ENCODE measurements at regions not wholly inside any gene's neighbourhood (a gene's known extent, or its start where the extent isn't known, plus 50 kb on each side); places are given as distances from the start of the nearest gene placed in this dataset.
"Not testable (repeated sequence)": the region's sequence is repeated elsewhere in the genome, so short reads cannot be mapped to it uniquely, and the experiment has no call there.

DNA sequence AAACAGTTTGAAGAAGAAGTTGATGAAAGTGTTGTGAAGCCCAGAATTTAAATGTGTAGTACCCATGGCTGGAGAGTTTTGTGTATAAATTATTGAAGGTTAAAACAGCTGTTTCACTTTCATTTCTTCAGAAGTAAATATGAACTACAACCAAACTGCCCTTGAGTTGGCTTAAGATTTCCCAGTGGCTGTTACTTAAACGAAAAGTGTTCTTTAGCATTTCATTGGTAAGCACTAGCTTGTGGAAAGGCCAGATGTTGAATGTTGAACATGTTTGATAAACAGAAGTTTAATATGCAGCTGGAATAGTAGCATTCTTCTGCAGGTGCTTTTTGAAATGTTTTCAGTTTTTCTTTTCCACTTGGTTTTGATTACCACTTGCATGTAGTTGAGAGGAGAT is 83.2 kb upstream of the TNRC6B start:
- DNase-seq (no peak), ATAC-seq (ENCODE audit: poor library complexity) (no peak)
- intact Hi-C loops (cut with DNase I) = no loop called here

DNA sequence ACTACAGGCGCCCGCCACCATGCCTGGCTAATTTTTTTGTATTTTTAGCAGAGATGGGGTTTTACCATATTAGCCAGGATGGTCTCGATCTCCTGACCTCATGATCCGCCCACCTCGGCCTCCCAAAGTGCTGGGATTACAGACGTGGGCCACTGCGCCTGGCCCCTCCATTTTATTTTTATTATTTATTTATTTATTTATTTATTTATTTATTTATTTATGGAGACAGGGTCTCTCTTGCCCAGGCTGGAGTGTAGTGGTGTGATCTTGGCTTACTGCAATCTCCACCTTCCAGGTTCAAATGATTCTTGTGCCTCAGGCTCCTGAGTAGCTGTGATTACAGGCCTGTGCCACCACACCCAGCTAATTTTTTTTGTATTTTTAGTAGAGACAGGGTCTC is 77.8 kb upstream of the TNRC6B start:
- intact Hi-C loops (cut with DNase I); DNase-seq; ATAC-seq (ENCODE audit: poor library complexity): not testable (repeated sequence)

DNA sequence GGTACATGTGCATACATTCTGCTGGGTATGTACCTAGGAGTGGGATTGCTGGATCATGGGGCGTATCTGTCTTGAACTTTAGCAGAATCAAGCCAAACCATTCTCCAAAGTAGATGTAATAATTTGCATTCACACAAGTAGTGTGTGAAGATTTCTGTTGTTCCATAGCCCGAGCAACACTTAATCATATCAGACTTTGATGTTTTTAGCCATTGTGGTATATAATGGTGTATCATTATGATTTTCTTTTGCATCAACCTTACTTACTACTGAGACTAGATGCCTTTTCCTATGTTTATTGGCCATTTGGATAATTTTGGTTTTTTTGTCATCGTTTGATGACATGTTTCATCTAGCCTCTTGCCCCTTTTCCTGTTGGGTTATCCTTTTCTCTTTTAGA is 72.0 kb upstream of the TNRC6B start:
- ATAC-seq (ENCODE audit: poor library complexity) = no peak
- DNase-seq = no peak
- intact Hi-C loops (cut with DNase I) = no loop called here

DNA sequence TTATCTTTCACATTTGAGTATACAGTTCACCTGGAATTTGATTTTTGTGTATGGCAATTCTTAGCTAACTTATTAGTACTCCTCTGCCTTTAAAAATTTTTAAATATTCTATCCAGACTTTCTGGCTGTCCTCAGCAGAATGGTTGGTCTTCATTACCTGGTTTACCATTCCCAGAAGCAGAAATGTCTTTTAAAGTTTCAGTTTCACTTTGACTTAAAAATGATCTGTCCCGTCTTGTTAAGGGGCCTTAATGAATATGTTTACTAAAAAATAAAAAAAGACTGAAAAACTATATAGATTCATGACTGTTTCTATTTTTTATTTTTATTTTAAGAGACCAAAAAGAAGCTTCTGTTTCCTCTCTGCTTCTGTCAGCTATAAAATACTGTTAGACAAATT is 70.5 kb upstream of the TNRC6B start:
- no peak for ATAC-seq (ENCODE audit: poor library complexity)

DNA sequence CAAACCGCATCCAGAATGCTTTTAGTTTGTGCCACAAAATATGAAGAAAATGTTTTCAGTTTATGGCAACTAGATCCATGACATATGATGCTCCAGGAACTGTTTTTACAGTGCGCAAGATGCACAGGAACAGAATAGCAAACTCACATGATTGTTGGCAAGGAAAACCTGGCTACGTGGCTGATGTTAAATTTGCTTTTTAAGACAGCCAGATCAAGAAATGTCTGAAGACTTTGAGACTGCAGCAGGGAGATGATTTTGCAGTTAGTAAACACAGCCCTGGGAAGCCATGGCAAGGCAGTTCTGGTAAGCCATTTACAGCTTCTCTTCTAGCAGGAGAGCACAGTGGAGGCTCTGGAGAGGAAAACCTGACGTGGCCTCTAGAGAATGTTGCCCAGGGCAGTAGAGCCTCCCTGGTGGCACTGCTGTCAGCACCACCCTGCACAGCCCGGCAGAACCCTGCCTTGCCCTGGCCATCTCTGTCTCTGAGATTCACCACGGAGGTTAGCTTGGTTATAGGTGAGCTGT is 69.8 kb upstream of the TNRC6B start:
- ATAC-seq (ENCODE audit: poor library complexity) (peak; percentile 58), DNase-seq (no peak)
- intact Hi-C loops (cut with DNase I) = no loop called here

More for the DNA sequence above, 70.5 kb upstream of the TNRC6B start:
- intact Hi-C loops (cut with DNase I) = no loop called here
- DNase-seq = no peak

DNA sequence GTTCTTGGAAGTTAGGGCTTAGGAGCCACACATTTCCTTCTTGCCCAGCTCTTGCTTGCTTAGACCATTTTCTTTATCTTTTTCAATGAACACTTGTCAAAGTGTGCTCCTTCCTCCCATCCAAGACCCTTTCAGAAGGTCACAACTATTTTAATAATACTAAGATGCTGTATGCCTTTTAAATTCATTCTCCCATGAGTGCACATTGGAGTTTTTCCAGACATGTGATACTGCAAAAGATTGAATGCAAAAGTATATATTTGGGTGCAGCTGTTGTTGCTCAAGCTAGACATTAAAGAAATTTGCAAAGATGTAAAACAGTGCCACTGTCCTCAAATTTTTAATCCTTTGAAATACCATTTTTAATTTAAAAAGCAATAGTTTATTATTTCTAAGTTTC is 69.3 kb upstream of the TNRC6B start:
- intact Hi-C loops (cut with DNase I) = no loop called here

DNA sequence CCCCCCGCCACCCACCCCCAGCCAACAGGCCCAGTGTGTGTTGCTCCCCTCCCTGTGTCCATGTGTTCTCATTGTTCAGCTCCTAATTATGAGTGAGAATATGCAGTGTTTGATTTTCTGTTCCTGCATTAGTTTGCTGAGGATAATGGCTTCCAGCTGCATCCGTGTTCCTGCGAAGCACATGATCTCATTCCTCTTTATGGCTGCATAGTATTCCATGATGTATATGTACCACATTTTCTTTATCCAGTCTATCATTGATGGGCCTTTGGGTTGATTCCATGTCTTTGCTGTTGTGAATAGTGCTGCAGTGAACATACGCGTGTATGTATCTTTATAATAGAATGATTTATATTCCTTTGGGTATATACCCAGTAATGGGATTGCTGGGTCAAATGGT is 68.8 kb upstream of the TNRC6B start:
- ATAC-seq (ENCODE audit: poor library complexity); intact Hi-C loops (cut with DNase I); DNase-seq: not testable (repeated sequence)

More for the DNA sequence above, 69.3 kb upstream of the TNRC6B start:
- DNase-seq (no peak), ATAC-seq (ENCODE audit: poor library complexity) (no peak)

DNA sequence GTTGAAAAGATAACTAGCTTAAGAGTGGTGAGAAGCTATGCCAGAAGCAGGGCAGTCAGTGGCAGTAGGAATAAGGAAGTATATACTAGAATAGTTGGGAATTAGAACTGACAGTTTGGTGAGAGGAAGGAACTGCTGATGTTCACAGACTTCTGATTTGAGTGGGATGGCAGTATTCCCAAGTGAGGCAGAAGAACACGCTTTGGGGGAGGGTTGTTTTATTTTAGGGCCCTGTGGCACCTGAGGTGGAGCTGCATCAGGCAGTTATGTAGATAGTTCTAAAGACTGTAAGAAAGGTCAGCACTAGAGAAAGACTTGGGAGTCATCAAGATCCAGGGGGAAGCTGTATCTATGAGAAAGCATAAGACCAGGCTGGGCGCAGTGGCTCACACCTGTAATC is 66.3 kb upstream of the TNRC6B start:
- ATAC-seq (ENCODE audit: poor library complexity) = peak; percentile 23
- intact Hi-C loops (cut with DNase I) = no loop called here
- DNase-seq = no peak

DNA sequence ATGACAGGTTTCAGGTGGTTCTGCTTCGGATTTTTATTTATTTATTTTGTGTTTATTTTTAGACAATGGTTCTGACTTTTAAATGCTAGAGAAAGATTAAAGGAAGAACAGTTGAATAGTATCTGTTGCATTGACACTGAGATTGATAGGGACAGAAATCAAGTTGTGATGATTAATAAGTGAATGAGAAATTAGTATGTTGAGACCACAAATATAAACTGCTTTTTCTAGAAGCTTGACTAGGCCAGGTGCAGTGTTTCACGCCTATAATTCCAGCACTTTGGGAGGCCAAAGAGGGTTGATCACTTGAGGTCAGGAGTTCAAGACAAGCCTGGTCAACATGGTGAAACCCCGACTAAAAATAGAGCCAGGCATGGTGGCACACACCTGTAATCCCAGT is 65.1 kb upstream of the TNRC6B start:
- ATAC-seq (ENCODE audit: poor library complexity) = no peak
- intact Hi-C loops (cut with DNase I) = no loop called here
- no peak for DNase-seq

DNA sequence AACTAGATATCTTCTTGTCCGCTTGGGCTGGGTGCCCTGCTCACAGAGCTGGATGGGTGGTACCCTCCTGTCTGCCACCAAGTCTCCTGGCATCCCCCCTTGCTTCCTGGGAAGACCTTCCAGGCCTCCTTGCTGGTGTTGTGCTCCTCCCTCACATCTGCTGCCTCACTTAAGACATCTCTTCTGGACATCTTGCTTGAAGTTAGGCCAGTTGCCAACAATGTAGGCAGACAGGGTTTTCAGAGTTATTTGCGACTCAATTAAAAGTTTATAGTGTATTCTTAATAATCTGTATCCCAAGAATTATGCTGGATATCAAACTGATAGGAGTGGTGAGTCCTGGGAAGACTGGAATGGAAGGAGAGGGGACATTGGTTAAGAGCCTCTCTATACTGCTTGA is 64.0 kb upstream of the TNRC6B start:
- ATAC-seq (ENCODE audit: poor library complexity) (no peak), DNase-seq (no peak)
- intact Hi-C loops (cut with DNase I) = no loop called here

DNA sequence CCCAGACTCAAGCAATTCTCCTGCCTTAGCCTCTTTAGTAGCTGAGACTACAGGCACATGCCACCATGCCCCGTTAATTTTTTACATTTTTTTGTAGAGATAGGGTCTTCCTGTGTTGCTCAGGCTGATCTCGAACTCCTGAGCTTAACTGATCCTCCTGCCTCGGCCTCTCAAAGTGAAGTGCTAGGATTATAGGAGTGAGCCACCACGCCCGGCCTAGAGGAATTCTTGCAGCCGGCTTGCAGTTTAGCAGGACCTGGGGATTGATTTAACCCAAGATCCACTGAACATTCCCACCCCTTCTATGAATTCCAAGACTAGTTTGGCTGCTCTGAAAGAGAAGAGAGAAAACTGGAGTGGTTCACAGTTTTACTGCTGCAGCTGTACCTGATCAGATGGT is 63.3 kb upstream of the TNRC6B start:
- no peak for ATAC-seq (ENCODE audit: poor library complexity)
- DNase-seq = no peak
- intact Hi-C loops (cut with DNase I) = no loop called here

DNA sequence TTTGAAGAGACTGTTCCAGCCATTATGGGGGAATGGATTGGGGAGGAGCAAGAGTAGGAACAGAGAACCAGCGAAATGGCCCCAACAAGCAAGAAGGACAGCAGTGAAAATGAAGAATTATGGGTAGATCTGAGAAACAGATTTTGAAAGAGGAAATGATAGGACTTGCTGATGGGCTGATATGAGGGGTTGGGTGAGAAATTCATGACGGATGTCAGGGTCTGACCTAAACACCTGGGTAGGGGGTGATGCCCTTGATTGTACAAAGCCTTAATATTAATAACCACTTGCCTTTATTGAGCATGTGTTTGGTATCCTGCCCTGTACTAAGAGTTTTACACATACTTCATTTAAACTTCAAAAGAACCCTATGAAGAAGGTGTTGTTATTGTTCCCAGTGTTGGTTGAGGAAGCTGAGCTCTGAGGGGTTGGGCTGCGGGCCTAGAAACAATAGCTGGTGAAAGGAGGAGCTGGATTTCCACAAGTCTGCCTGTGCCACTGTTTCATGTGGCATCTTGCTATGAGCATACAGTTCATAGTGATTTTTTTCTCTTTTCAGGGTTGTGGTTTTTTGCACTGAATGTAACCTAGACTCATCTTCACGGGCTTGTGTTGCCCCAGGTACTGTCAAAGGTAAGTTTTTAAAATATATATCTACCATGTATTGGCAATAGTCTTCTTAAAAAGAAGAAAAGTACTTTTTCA is 61.1 kb upstream of the TNRC6B start:
- intact Hi-C loops (cut with DNase I) = no loop called here
- ATAC-seq (ENCODE audit: poor library complexity) (no peak), DNase-seq (no peak)

DNA sequence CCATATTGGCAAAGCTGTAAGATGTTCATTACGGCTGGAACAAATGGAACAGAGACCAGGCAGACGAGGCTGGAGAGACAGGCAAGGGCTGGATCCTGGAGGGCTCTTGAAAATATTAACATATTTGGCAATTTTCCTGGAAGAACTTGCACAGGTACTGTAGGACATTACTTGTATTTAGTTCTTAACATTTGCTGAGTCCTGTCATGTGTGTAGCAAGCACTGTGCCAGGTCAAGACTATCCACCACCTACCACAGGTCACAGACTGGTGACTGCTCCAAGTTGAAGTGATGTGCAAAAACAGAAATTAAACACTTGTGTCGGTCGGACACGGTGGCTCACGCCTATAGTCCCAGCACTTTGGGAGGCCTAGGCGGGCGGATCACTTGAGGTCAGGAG is 58.7 kb upstream of the TNRC6B start:
- intact Hi-C loops (cut with DNase I) = no loop called here
- no peak for ATAC-seq (ENCODE audit: poor library complexity)
- no peak for DNase-seq

DNA sequence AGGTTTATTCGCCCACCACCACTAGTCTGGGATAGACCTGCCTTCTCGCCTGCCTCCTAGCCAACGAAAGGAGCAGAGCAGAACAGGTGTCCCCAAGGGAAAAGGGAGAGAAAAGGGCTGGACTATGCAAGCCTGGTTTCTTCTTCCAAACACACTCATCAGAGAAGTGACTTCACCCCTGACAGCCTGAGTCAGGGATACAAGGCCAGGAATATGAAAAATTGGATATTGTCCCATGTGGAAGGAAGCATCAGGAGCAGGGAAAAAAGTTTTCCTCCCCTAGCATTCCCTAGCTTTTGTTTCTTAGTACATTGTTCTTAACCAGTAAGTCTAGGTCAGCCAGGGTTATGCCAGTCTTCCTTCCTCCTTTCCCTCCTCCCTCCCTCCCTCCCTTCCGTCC is 56.9 kb upstream of the TNRC6B start:
- ATAC-seq (ENCODE audit: poor library complexity) (no peak), DNase-seq (no peak)
- intact Hi-C loops (cut with DNase I) = no loop called here

DNA sequence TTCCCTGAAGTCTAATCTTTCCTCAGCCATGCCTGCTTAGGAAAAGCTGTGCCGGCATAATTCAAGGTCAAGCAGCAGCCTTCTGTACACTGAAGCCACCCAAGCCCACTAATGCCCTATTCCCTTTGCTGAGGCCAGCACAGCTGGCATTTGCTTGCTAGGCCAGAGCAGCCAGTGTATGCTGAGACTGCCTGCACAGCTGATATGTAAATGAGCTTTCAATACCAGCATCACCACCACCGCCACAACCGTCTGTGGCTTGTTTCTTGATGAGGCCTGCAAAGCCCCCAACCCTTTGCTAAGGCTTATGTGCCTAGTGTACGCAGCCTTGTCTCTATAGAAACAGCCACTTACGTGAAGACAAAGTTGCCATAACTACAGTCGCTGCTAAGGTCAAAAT is 56.3 kb upstream of the TNRC6B start:
- DNase-seq = no peak
- intact Hi-C loops (cut with DNase I) = no loop called here
- ATAC-seq (ENCODE audit: poor library complexity) = no peak

DNA sequence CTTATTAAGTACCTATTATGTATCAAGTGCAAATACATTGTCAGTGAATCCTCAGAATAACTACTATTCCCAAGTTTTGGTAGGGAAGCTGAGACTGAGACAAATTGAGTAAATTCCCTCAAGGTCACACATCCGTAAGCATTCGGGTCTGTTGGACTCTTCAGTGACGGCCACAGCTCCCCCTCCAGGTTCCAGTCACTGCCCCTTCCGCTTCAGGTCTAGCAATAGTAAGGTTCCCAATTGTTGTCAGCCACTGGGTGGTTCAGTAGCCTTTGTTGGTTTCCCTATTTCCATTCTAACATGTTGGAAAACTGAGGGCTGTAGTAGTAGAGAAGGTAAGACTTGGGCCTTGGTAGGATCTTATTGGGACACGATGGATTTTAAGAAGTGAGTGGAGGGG is 54.9 kb upstream of the TNRC6B start:
- DNase-seq = no peak
- ATAC-seq (ENCODE audit: poor library complexity) = no peak
- intact Hi-C loops (cut with DNase I) = no loop called here

DNA sequence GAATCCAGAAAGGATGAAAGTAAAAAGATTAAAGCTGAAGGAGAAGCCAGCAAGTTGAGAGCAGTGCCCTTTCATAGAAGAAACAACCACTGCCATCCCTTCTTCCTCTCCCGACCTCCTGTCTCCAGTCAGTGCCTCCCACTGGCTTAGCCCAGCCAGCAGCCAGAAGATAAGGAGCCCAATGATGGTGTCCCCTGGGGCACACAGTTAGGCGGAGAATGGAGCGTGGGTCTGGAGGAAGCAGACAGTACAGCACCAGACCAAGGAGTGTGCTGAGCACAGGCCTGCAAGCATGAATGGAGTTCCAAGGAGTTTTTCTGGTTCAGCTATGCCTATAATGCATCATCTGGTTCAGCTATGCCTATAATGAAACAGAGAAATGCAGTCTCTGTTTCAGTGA is 54.3 kb upstream of the TNRC6B start:
- DNase-seq = peak; percentile 60
- intact Hi-C loops (cut with DNase I) = no loop called here
- peak; percentile 77 for ATAC-seq (ENCODE audit: poor library complexity)
